A673 (cell line): ENCODE measurements at regions not wholly inside any gene's neighbourhood (a gene's known extent, or its start where the extent isn't known, plus 50 kb on each side); places are given as distances from the start of the nearest gene placed in this dataset.

ENCODE experiments used
- BruUV-seq: library from RNA; stranded (reverse); fragments of 400-500 nt; replicated peaks from 2 replicates; lab custom pipeline; 2021; lab: Mats Ljungman, UMichigan
- CTCF ChIA-PET: fragments of 300-600 bp; sonication (Branson Sonifier 250); formaldehyde crosslinking; loops from one replicate; lab custom pipeline; 2022; ENCODE audit warnings: antibody characterized with exemption; lab: Charles Lee
- POLR2A ChIA-PET: fragments of 300-600 bp; sonication (Branson Sonifier 250); formaldehyde crosslinking; loops from one replicate; lab custom pipeline; 2022; ENCODE audit warnings: antibody characterized with exemption; ENCODE audit not compliant: low non-redundant PET; lab: Charles Lee
- DNase-seq: peaks from one replicate; pipeline ENCODE4 v3.0.0-alpha.2; 2015; ENCODE audit warnings: low spot score
- H3K27ac ChIP-seq: fragments of 200-600 bp; sonication (generic); 2 replicates; pipeline ENCODE4 v1.5.1; 2016; ENCODE audit warnings: mixed run types, low read depth, mild to moderate bottlenecking, mixed read lengths, antibody characterized with exemption, low read length; ENCODE audit not compliant: poor library complexity, severe bottlenecking
- H3K27me3 ChIP-seq: fragments of 200-600 bp; sonication (generic); replicated peaks from 2 replicates; pipeline ENCODE4 v1.6.1; 2017; ENCODE audit warnings: mixed run types, low read depth, mild to moderate bottlenecking, mixed read lengths, antibody characterized with exemption, low read length; ENCODE audit not compliant: insufficient read depth, poor library complexity
- H3K36me3 ChIP-seq: fragments of 200-600 bp; sonication (generic); 2 replicates; pipeline ENCODE4 v1.6.1; 2016; ENCODE audit warnings: mixed run types, mild to moderate bottlenecking, mixed read lengths, antibody characterized with exemption, low read length; ENCODE audit not compliant: insufficient read depth, poor library complexity, severe bottlenecking
- H3K4me1 ChIP-seq: fragments of 200-600 bp; sonication (generic); 2 replicates; pipeline ENCODE4 v1.6.1; 2017; ENCODE audit warnings: mixed run types, mild to moderate bottlenecking, mixed read lengths, antibody characterized with exemption, low read length; ENCODE audit not compliant: insufficient read depth, poor library complexity, severe bottlenecking
- H3K4me3 ChIP-seq: fragments of 200-600 bp; sonication (generic); 2 replicates; pipeline ENCODE4 v1.5.1; 2016; ENCODE audit warnings: low read depth, mixed run types, mild to moderate bottlenecking, mixed read lengths, low read length; ENCODE audit not compliant: poor library complexity, severe bottlenecking
- H3K9me3 ChIP-seq: fragments of 200-600 bp; sonication (generic); 2 replicates; pipeline ENCODE4 v1.6.1; 2016; ENCODE audit warnings: mixed run types, low read depth, mild to moderate bottlenecking, mixed read lengths, antibody characterized with exemption, low read length; ENCODE audit not compliant: poor library complexity, severe bottlenecking
- EZH2 ChIP-seq: fragments of 200-600 bp; sonication (generic); IDR thresholded peaks from 2 replicates; pipeline ENCODE4 v1.6.1; 2017; ENCODE audit warnings: borderline replicate concordance, low read depth, mild to moderate bottlenecking, mixed read lengths, antibody characterized with exemption, low read length; ENCODE audit not compliant: poor library complexity, severe bottlenecking
- intact Hi-C: fragments of 100-400 bp; cut with micrococcal nuclease; formaldehyde crosslinking; loops from one replicate; pipeline ENCODE4 v1.10.0; 2022; ENCODE audit not compliant: unreplicated experiment
- TF ChIP-seq, protein P1 (sequence below): fragments of 300-800, 200-600 bp; sonication (generic); conservative IDR thresholded peaks from 2 replicates; pipeline ENCODE4 v1.5.1; 2017; ENCODE audit warnings: low read depth, mild to moderate bottlenecking, antibody characterized with exemption, low read length, moderate library complexity, mixed read lengths

DNA sequence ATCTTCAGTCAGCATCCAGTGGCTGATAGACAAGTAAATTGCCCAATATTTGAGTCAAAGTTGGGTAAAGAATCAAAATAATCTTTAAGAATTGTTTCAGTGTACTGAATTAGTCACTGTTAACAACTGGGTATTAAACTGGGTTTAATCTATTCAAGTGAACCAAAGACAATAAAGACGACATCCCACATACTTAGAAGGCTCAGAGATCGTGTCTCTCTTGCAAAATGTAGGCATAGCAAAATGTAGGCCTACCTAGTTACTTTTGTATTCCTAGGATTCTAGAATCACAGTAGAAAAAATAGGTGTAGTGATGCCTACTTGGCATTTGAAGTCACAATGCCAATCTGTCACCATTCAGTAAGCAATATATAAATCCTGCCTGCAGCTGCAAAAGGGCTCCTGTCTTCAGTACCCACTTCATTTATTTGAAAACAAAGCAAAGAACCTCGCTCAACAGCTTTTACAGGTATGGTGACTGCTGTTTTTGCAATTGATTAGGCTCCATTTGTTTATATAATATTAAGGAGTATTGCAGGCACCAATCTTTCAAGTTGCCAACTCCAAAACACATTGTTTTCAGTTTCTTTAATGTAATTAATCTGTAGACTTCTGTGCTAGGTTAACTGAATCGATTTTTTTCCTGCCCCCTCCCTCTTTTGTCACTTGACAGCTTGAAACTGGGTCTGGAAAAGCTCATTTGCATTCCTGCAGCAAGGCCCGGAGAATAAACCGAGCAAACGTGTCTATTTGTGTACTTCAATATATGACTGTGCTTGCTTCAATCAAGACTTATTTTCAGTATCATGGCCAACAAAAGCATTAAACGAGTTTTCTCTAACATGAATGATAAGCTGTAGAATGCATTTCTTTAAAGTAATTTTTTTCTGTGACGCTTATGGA lies 1074.9 kb downstream of the TDRD15 start:
- H3K36me3 ChIP-seq, result no peaks in the 10 kb centered on the region
- no peak overlapping the region for H3K4me3 ChIP-seq
- ChIA-PET POLR2A (no interaction called here), CTCF (no interaction called here)
- H3K9me3 ChIP-seq, result no peaks in the 10 kb centered on the region
- no peak overlapping the region for H3K27ac ChIP-seq
- TF ChIP-seq, protein P1, sequence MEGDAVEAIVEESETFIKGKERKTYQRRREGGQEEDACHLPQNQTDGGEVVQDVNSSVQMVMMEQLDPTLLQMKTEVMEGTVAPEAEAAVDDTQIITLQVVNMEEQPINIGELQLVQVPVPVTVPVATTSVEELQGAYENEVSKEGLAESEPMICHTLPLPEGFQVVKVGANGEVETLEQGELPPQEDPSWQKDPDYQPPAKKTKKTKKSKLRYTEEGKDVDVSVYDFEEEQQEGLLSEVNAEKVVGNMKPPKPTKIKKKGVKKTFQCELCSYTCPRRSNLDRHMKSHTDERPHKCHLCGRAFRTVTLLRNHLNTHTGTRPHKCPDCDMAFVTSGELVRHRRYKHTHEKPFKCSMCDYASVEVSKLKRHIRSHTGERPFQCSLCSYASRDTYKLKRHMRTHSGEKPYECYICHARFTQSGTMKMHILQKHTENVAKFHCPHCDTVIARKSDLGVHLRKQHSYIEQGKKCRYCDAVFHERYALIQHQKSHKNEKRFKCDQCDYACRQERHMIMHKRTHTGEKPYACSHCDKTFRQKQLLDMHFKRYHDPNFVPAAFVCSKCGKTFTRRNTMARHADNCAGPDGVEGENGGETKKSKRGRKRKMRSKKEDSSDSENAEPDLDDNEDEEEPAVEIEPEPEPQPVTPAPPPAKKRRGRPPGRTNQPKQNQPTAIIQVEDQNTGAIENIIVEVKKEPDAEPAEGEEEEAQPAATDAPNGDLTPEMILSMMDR, result no peak
- no peak for TF ChIP-seq EZH2
- no peak for DNase-seq
- no peaks in the 10 kb centered on the region for H3K4me1 ChIP-seq
- H3K27me3 ChIP-seq, result no peaks in the 10 kb centered on the region
- no TSS peak for BruUV-seq
- intact Hi-C loops, result no loop called here

DNA sequence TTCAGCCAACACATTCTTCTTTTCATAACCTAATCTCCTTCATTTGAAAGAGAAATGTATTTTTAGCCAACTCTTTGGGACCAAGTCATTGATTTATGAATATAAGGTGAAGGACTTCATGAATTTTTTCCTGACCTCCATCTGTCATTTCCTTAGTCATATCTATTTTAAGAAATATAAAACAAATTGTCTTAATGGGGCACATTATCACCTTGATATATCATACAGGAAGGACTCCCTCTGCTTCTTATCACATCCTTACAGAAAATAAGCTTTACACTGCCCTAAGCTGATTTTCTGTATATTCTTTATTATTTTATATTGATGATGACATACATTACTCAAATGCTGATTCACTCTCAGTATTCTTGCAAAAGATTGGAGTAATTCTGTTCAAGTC lies 1076.2 kb downstream of the TDRD15 start:
- Histone ChIP-seq H3K36me3 (no peaks in the 10 kb centered on the region), H3K27ac (no peak overlapping the region), H3K9me3 (no peaks in the 10 kb centered on the region), H3K27me3 (no peaks in the 10 kb centered on the region), H3K4me3 (no peak overlapping the region), H3K4me1 (no peaks in the 10 kb centered on the region)
- CTCF ChIA-PET, result no interaction called here
- intact Hi-C loops, result no loop called here
- DNase-seq, result no peak
- BruUV-seq, result no TSS peak
- POLR2A ChIA-PET, result no interaction called here
- TF ChIP-seq, protein P1, result no peak
- TF ChIP-seq EZH2, result no peak

DNA sequence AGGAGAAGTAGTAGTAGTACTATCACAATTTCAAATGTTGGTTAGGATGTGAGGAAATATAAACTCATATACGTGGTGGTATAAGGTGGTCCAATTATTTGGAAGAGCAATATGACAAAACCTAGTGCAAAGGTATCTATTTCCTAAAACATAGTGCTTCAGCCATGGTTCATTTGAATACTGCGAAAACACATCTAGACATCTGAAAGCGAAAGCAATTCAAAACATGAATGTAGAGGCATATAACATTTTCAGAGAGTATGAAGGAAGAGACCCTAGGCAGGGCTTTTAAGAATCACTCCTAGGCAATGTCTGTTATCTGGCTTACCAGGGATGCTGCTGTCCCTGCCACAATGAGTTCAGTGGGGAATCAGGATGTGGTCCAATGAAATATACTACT lies 1085.8 kb downstream of the TDRD15 start:
- Histone ChIP-seq H3K36me3 (no peaks in the 10 kb centered on the region), H3K4me1 (no peaks in the 10 kb centered on the region), H3K4me3 (no peak overlapping the region), H3K9me3 (no peaks in the 10 kb centered on the region), H3K27me3 (peaks cover 10% of the 10 kb centered on the region), H3K27ac (no peak overlapping the region)
- no peak for DNase-seq
- TF ChIP-seq EZH2, result no peak
- TF ChIP-seq, protein P1, result no peak
- intact Hi-C loops, result no loop called here
- no TSS peak for BruUV-seq
- CTCF ChIA-PET, result no interaction called here
- POLR2A ChIA-PET, result no interaction called here
